HCT116 (cell line): ENCODE measurements at regions not wholly inside any gene's neighbourhood (a gene's known extent, or its start where the extent isn't known, plus 50 kb on each side); places are given as distances from the start of the nearest gene placed in this dataset.

Source experiments
- ATAC-seq: fragments of 200-7000 bp; cut with Tn5 transposase; 2 replicates; pipeline ENCODE4 v1.9.1; 2020; ENCODE audit warnings: mild to moderate bottlenecking, moderate library complexity
- BruUV-seq: library from RNA; stranded (reverse); fragments of 400-500 nt; replicated peaks from 2 replicates; lab custom pipeline; 2021; lab: Mats Ljungman, UMichigan
- CTCF ChIA-PET: fragments of 300-600 bp; sonication (Branson Sonifier 250); formaldehyde crosslinking; loops from one replicate; lab custom pipeline; 2021; ENCODE audit warnings: antibody characterized with exemption; lab: Charles Lee
- POLR2A ChIA-PET: fragments of 300-600, 350-600 bp; sonication (Branson Sonifier 250); formaldehyde crosslinking; loops from one replicate; lab custom pipeline; 2021; ENCODE audit warnings: antibody characterized with exemption; lab: Charles Lee
- RAD21 ChIA-PET, 2 experiments: fragments of 300-600 bp; sonication (Branson Sonifier 250); formaldehyde crosslinking; loops; one replicate each; lab custom pipeline; 2023; ENCODE audit warnings: low total read pairs in 2 of 2; ENCODE audit not compliant: uncharacterized antibody in 2 of 2, unreplicated experiment in 2 of 2, low non-redundant PET in 1 of 2; lab: Charles Lee
- DNase-seq: peaks from one replicate; pipeline ENCODE4 v3.0.0-alpha.2; 2010; ENCODE audit warnings: low read depth, low spot score
- H2AFZ ChIP-seq: fragments of 200-600 bp; shearing (Covaris generic), sonication (generic); 2 replicates; pipeline ENCODE4 v1.6.1; 2017; ENCODE audit warnings: low read depth, mixed run types, mixed read lengths, antibody characterized with exemption, low read length; ENCODE audit not compliant: poor library complexity, severe bottlenecking
- H3K27ac ChIP-seq: 2 replicates; pipeline ENCODE4 v1.5.1; 2012; ENCODE audit warnings: low read depth, low read length
- H3K27me3 ChIP-seq: fragments of 200-600 bp; sonication (generic); 2 replicates; pipeline ENCODE4 v1.6.1; 2016; ENCODE audit warnings: mixed run types, low read length, mixed read lengths; ENCODE audit not compliant: insufficient read depth
- H3K36me3 ChIP-seq, 2 experiments: fragments of 200-500 bp in 1 of 2; fragments of 200-600 bp in 1 of 2; sonication (Bioruptor generic) in 1 of 2; sonication (generic) in 1 of 2; 2 replicates each; pipeline versions ENCODE4 v1.5.1 to v1.6.1; 2014 to 2016; ENCODE audit warnings: low read length in 2 of 2, inconsistent platforms in 1 of 2, mixed read lengths in 1 of 2, mixed run types in 1 of 2; ENCODE audit not compliant: insufficient read depth in 2 of 2, control insufficient read depth in 1 of 2
- H3K4me1 ChIP-seq, 2 experiments: fragments of 200-600 bp in 1 of 2; sonication (generic) in 1 of 2; 2 replicates each; pipeline versions ENCODE4 v1.5.1 to v1.6.1; 2012 to 2017; ENCODE audit warnings: low read length in 2 of 2, inconsistent platforms in 1 of 2, mild to moderate bottlenecking in 1 of 2, mixed read lengths in 1 of 2, mixed run types in 1 of 2, moderate library complexity in 1 of 2; ENCODE audit not compliant: insufficient read depth in 2 of 2, control insufficient read depth in 1 of 2
- H3K4me2 ChIP-seq: fragments of 200-600 bp; sonication (generic); 2 replicates; pipeline ENCODE4 v1.6.1; 2017; ENCODE audit warnings: mixed run types, low read length, mixed read lengths
- H3K4me3 ChIP-seq, 2 experiments: fragments of 200-600 bp in 1 of 2; sonication (generic) in 1 of 2; replicated peaks in 1 of 2; 2 replicates each; pipeline ENCODE4 v1.5.1; 2011 to 2016; ENCODE audit warnings: low read length in 2 of 2, control low read depth in 1 of 2, low read depth in 1 of 2, mild to moderate bottlenecking in 1 of 2, mixed read lengths in 1 of 2, mixed run types in 1 of 2
- H3K79me2 ChIP-seq: fragments of 200-600 bp; sonication (generic); 2 replicates; pipeline ENCODE4 v1.6.1; 2017; ENCODE audit warnings: mild to moderate bottlenecking, mixed run types, low read length, moderate library complexity, mixed read lengths; ENCODE audit not compliant: insufficient read depth
- H3K9ac ChIP-seq: fragments of 200-600 bp; sonication (generic); 2 replicates; pipeline ENCODE4 v1.6.1; 2016; ENCODE audit warnings: low read length, mixed read lengths
- H3K9me2 ChIP-seq: fragments of 200-600 bp; sonication (generic), shearing (Covaris generic); 2 replicates; pipeline ENCODE4 v1.6.1; 2017; ENCODE audit warnings: mixed run types, mild to moderate bottlenecking, moderate library complexity; ENCODE audit not compliant: insufficient read depth
- H3K9me3 ChIP-seq, 2 experiments: fragments of 200-500 bp in 1 of 2; fragments of 200-600 bp in 1 of 2; sonication (Bioruptor generic) in 1 of 2; sonication (generic) in 1 of 2; 2 replicates each; pipeline ENCODE4 v1.6.1; 2014 to 2017; ENCODE audit warnings: low read length in 2 of 2, mixed read lengths in 2 of 2, inconsistent platforms in 1 of 2, low read depth in 1 of 2, mild to moderate bottlenecking in 1 of 2, mixed run types in 1 of 2, moderate library complexity in 1 of 2; ENCODE audit not compliant: control insufficient read depth in 1 of 2, insufficient read depth in 1 of 2
- H4K20me1 ChIP-seq: fragments of 200-600 bp; sonication (generic), shearing (Covaris generic); 2 replicates; pipeline ENCODE4 v1.6.1; 2017; ENCODE audit warnings: mixed run types, mild to moderate bottlenecking, moderate library complexity; ENCODE audit not compliant: insufficient read depth
- ATF3 ChIP-seq: IDR thresholded peaks from 2 replicates; pipeline ENCODE4 v1.6.1; 2012
- CEBPB ChIP-seq: IDR thresholded peaks from 2 replicates; pipeline ENCODE4 v1.6.1; 2012; ENCODE audit warnings: low read depth
- EGR1 ChIP-seq: IDR thresholded peaks from 2 replicates; pipeline ENCODE4 v1.6.1; 2012; ENCODE audit warnings: low read depth
- ELF1 ChIP-seq: IDR thresholded peaks from 2 replicates; pipeline ENCODE4 v1.6.1; 2012; ENCODE audit warnings: low read depth, borderline replicate concordance
- EZH2phosphoT487 ChIP-seq: fragments of 200-600 bp; IDR thresholded peaks from 2 replicates; pipeline ENCODE4 v1.6.1; 2018; ENCODE audit warnings: antibody characterized with exemption, borderline replicate concordance
- FOSL1 ChIP-seq: IDR thresholded peaks from 2 replicates; pipeline ENCODE4 v1.6.1; 2012; ENCODE audit warnings: low read depth
- JUND ChIP-seq: IDR thresholded peaks from 2 replicates; pipeline ENCODE4 v1.6.1; 2012
- MAX ChIP-seq: IDR thresholded peaks from 2 replicates; pipeline ENCODE4 v1.6.1; 2012
- POLR2AphosphoS5 ChIP-seq: IDR thresholded peaks from 2 replicates; pipeline ENCODE4 v1.6.1; 2011; ENCODE audit warnings: mild to moderate bottlenecking, low read depth, low read length, moderate library complexity
- RAD21 ChIP-seq: IDR thresholded peaks from 2 replicates; pipeline ENCODE4 v1.6.1; 2012; ENCODE audit warnings: low read depth, mild to moderate bottlenecking
- SIN3A ChIP-seq: IDR thresholded peaks from 2 replicates; pipeline ENCODE4 v1.6.1; 2012; ENCODE audit warnings: low read depth
- SRF ChIP-seq: IDR thresholded peaks from 2 replicates; pipeline ENCODE4 v1.6.1; 2012; ENCODE audit warnings: low read depth
- YY1 ChIP-seq: IDR thresholded peaks from 2 replicates; pipeline ENCODE4 v1.6.1; 2011; ENCODE audit warnings: low read length, low read depth, moderate library complexity, mild to moderate bottlenecking; ENCODE audit not compliant: insufficient replicate concordance; ENCODE audit errors: extremely low read depth
- ZFX ChIP-seq: fragments of 450-650 bp; IDR thresholded peaks from 2 replicates; pipeline ENCODE4 v1.6.1; 2017
- ZNF274 ChIP-seq: fragments of 200-500 bp; sonication (Bioruptor generic); IDR thresholded peaks from 2 replicates; pipeline ENCODE4 v1.6.1; 2014; ENCODE audit warnings: mild to moderate bottlenecking, low read depth, low read length, inconsistent platforms
- intact Hi-C: fragments of 100-400 bp; cut with micrococcal nuclease; formaldehyde crosslinking; loops from 2 replicates; pipeline ENCODE4 v1.10.0; 2022
- TF ChIP-seq, protein P1 (sequence below), 3 experiments: fragments of 200-600 bp in 1 of 3; sonication (generic) in 1 of 3; IDR thresholded peaks in 2 of 3; conservative IDR thresholded peaks in 1 of 3; 2 replicates each; pipeline ENCODE4 v1.5.1; 2012 to 2017; ENCODE audit warnings: low read depth in 2 of 3, low read length in 2 of 3, antibody characterized with exemption in 1 of 3, borderline replicate concordance in 1 of 3, control low read depth in 1 of 3, mild to moderate bottlenecking in 1 of 3, mixed read lengths in 1 of 3, mixed run types in 1 of 3, moderate library complexity in 1 of 3; ENCODE audit not compliant: insufficient read depth in 1 of 3

- TF ChIP-seq, protein P1, sequence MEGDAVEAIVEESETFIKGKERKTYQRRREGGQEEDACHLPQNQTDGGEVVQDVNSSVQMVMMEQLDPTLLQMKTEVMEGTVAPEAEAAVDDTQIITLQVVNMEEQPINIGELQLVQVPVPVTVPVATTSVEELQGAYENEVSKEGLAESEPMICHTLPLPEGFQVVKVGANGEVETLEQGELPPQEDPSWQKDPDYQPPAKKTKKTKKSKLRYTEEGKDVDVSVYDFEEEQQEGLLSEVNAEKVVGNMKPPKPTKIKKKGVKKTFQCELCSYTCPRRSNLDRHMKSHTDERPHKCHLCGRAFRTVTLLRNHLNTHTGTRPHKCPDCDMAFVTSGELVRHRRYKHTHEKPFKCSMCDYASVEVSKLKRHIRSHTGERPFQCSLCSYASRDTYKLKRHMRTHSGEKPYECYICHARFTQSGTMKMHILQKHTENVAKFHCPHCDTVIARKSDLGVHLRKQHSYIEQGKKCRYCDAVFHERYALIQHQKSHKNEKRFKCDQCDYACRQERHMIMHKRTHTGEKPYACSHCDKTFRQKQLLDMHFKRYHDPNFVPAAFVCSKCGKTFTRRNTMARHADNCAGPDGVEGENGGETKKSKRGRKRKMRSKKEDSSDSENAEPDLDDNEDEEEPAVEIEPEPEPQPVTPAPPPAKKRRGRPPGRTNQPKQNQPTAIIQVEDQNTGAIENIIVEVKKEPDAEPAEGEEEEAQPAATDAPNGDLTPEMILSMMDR (IDR thresholded peaks at IDR 0.05 in 2 of 3, conservative IDR thresholded peaks at IDR 0.05 in 1 of 3; ENCODE audit: borderline replicate concordance in 1 of 3, insufficient read depth in 1 of 3, low read depth in 2 of 3, low read length in 2 of 3) = no peak
- no peak for TF ChIP-seq YY1
- TF ChIP-seq POLR2AphosphoS5 = no peak
- no peak for TF ChIP-seq SRF
These were observed 862.3 kb upstream of the PRMT6 start (continued) for GRCh38 chr1:106194206-106194605.

- Histone ChIP-seq H3K27ac (no peak overlapping the region), H3K9me2 (no peaks in the 10 kb centered on the region), H4K20me1 (no peaks in the 10 kb centered on the region), H3K9me3 (peaks cover 7 to 35% of the 10 kb centered on the region in 2 experiments), H2AFZ (no peak overlapping the region), H3K27me3 (no peaks in the 10 kb centered on the region), H3K4me3 (no peak overlapping the region), H3K4me1 (no peaks in the 10 kb centered on the region), H3K79me2 (no peaks in the 10 kb centered on the region), H3K9ac (no peak overlapping the region), H3K4me2 (no peak overlapping the region), H3K36me3 (no peaks in the 10 kb centered on the region)
- no TSS peak for BruUV-seq
- no peak for TF ChIP-seq CEBPB
- TF ChIP-seq SIN3A = no peak
- TF ChIP-seq ATF3 = no peak
- TF ChIP-seq RAD21 = no peak
- no peak for TF ChIP-seq EZH2phosphoT487
- TF ChIP-seq, protein P1 (IDR thresholded peaks at IDR 0.05 in 2 of 3, conservative IDR thresholded peaks at IDR 0.05 in 1 of 3; ENCODE audit: borderline replicate concordance in 1 of 3, insufficient read depth in 1 of 3, low read depth in 2 of 3, low read length in 2 of 3) = no peak
- no peak for TF ChIP-seq YY1
- TF ChIP-seq POLR2AphosphoS5 = no peak
- TF ChIP-seq MAX = no peak
- no peak for TF ChIP-seq FOSL1
- no peak for TF ChIP-seq ZNF274
- no peak for TF ChIP-seq EGR1
- no peak for TF ChIP-seq ELF1
- no peak for TF ChIP-seq ZFX
- no peak for TF ChIP-seq JUND
- ChIA-PET POLR2A (no interaction called here), RAD21 (no interaction called here), CTCF (no interaction called here)
- ATAC-seq = no peak
- DNase-seq = no peak
- intact Hi-C loops = no loop called here
These were observed 855.8 kb upstream of the PRMT6 start for GRCh38 chr1:106200711-106201110.
